ENCODE measurements at regions not wholly inside any gene's neighbourhood (a gene's known extent, or its start where the extent isn't known, plus 50 kb on each side); places are given as distances from the start of the nearest gene placed in this dataset.

- H3K4me3 ChIP-seq (ENCODE audit: low read length) = no peak overlapping the region
- TF ChIP-seq, protein P1, sequence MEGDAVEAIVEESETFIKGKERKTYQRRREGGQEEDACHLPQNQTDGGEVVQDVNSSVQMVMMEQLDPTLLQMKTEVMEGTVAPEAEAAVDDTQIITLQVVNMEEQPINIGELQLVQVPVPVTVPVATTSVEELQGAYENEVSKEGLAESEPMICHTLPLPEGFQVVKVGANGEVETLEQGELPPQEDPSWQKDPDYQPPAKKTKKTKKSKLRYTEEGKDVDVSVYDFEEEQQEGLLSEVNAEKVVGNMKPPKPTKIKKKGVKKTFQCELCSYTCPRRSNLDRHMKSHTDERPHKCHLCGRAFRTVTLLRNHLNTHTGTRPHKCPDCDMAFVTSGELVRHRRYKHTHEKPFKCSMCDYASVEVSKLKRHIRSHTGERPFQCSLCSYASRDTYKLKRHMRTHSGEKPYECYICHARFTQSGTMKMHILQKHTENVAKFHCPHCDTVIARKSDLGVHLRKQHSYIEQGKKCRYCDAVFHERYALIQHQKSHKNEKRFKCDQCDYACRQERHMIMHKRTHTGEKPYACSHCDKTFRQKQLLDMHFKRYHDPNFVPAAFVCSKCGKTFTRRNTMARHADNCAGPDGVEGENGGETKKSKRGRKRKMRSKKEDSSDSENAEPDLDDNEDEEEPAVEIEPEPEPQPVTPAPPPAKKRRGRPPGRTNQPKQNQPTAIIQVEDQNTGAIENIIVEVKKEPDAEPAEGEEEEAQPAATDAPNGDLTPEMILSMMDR (conservative IDR thresholded peaks at IDR 0.05; ENCODE audit: low read length) = no peak
- DNase-seq (ENCODE audit: low read depth) = no peak
These were observed 355.8 kb downstream of the AJAP1 start for GRCh38 chr1:5010236-5010635.

GRCh38 chr1:5009376-5010065 is 355.1 kb downstream of the AJAP1 start:
- no peak for DNase-seq (ENCODE audit: low read depth)
- TF ChIP-seq, protein P1 (conservative IDR thresholded peaks at IDR 0.05; ENCODE audit: low read length) = no peak
- no peak overlapping the region for H3K4me3 ChIP-seq (ENCODE audit: low read length)

GRCh38 chr1:5005171-5005570 is 350.8 kb downstream of the AJAP1 start:
- no peak overlapping the region for H3K4me3 ChIP-seq (ENCODE audit: low read length)
- no peak for DNase-seq (ENCODE audit: low read depth)
- TF ChIP-seq, protein P1 (conservative IDR thresholded peaks at IDR 0.05; ENCODE audit: low read length) = no peak

- no peak for DNase-seq (ENCODE audit: low read depth)
These were observed 348.3 kb downstream of the AJAP1 start for GRCh38 chr1:5002676-5003075.

GRCh38 chr1:5001466-5001865 is 347.1 kb downstream of the AJAP1 start:
- H3K4me3 ChIP-seq (ENCODE audit: low read length) = no peak overlapping the region
- DNase-seq (ENCODE audit: low read depth) = no peak
- TF ChIP-seq, protein P1 (conservative IDR thresholded peaks at IDR 0.05; ENCODE audit: low read length) = no peak

More at GRCh38 chr1:5002676-5003075, 348.3 kb downstream of the AJAP1 start:
- TF ChIP-seq, protein P1 (conservative IDR thresholded peaks at IDR 0.05; ENCODE audit: low read length) = no peak
- H3K4me3 ChIP-seq (ENCODE audit: low read length) = no peak overlapping the region

DNA sequence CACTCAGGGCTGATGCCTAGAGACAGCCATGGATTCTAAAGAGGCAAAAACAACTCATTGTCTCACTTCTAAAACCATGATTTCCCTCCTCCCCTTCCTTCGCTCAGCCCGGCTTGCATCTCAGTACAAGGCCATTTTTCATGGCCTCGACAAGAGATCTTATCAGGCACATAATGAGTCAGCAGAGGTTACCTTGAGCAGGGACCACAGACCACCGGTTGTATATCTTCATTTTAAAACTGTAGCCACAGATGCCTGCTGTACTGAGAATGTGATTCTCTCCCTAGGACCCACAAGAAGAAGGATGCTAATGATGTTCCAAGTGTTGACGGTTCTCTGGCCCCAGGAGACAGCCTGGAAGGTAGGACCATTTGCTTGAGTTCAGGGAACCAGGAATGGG is 331.9 kb downstream of the AJAP1 start:
- TF ChIP-seq, protein P1 (conservative IDR thresholded peaks at IDR 0.05; ENCODE audit: low read length) = no peak
- DNase-seq (ENCODE audit: low read depth) = no peak
- H3K4me3 ChIP-seq (ENCODE audit: low read length) = no peak overlapping the region

DNA sequence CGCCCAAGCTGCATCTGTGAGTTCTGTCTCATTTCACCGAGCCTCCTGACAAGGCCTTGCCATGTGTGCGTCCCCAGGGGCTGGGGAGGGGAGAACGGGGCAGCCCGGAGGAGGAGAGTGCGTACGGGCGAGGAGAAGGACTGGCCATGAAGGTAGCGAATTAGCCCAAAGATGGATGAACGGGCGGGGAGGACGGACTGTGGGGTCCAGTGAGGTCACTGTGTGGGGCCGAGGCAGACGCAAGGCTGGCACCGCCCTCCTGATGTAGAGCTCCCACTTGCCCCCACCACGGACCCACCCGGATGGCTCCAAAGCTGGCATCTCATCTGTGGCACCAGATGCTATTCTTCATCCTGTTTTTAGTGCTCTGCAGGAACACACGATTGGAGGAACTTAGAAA is 330.4 kb downstream of the AJAP1 start:
- no peak overlapping the region for H3K4me3 ChIP-seq (ENCODE audit: low read length)
- DNase-seq (ENCODE audit: low read depth) = no peak
- TF ChIP-seq, protein P1 (conservative IDR thresholded peaks at IDR 0.05; ENCODE audit: low read length) = no peak
